ENCODE measurements at regions not wholly inside any gene's neighbourhood (a gene's known extent, or its start where the extent isn't known, plus 50 kb on each side); places are given as distances from the start of the nearest gene placed in this dataset.

DNA sequence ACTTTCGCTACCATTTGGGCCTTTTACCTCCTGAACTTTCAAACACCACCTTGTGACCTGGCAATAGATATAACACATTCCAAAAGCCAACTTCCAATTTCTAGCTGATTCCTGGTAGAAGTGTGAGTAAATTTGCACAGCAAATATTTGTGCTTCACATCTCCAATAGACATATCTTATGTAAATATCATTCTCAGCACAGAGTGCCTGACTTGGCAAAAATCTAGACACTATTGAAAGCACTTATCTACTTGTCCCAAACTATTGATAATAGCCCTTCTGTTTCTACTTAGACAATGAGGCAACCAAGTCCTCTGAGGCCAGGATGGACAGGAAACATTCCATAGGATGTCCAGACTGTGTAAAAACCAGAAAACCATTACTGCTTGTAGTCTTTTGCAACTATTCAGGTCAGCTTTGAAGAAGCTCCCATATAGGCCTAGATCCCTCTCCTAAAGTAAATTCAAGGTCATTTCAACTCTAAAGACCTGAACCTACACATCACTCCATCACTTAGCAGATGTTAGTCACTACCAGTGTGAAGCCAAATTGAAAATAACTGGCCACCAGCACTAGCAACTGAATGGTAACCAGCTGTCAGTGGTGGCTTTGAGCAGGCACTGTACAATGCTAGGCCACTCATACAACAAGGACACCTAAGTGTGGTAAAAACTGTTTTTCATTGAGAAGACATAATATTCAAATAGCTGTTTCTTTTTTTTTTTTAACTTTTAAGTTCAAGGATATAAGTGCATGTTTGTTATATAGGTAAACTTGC, 95.3 kb upstream of the RSPO3 start:
- Histone ChIP-seq H3K9me3 (ENCODE audit: control insufficient read depth, insufficient read depth, low read length) (no peaks in the 10 kb centered on the region), H3K4me3 (ENCODE audit: low read depth, low read length) (no peak overlapping the region), H3K27me3 (ENCODE audit: control insufficient read depth, insufficient read depth, low read length) (no peaks in the 10 kb centered on the region), H3K27ac (ENCODE audit: low read depth, low read length) (no peak overlapping the region)
- no peak for DNase-seq (ENCODE audit: low read depth, low spot score)
- POLR2A ChIA-PET = no interaction called here
- CTCF ChIA-PET = interaction anchor here (0.6 kb wide), 1 partner anchor 72 kb away, joined by 3 read pairs; no protein-coding TSS in a partner anchor
- TF ChIP-seq, protein P1, sequence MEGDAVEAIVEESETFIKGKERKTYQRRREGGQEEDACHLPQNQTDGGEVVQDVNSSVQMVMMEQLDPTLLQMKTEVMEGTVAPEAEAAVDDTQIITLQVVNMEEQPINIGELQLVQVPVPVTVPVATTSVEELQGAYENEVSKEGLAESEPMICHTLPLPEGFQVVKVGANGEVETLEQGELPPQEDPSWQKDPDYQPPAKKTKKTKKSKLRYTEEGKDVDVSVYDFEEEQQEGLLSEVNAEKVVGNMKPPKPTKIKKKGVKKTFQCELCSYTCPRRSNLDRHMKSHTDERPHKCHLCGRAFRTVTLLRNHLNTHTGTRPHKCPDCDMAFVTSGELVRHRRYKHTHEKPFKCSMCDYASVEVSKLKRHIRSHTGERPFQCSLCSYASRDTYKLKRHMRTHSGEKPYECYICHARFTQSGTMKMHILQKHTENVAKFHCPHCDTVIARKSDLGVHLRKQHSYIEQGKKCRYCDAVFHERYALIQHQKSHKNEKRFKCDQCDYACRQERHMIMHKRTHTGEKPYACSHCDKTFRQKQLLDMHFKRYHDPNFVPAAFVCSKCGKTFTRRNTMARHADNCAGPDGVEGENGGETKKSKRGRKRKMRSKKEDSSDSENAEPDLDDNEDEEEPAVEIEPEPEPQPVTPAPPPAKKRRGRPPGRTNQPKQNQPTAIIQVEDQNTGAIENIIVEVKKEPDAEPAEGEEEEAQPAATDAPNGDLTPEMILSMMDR (IDR thresholded peaks at IDR 0.05; ENCODE audit: low read depth, low read length) = no peak

GRCh38 chr6:127026247-127026646, 92.2 kb upstream of the RSPO3 start:
- no peaks in the 10 kb centered on the region for H3K27me3 ChIP-seq (ENCODE audit: control insufficient read depth, insufficient read depth, low read length)
- no peak for DNase-seq (ENCODE audit: low read depth, low spot score)
- no peaks in the 10 kb centered on the region for H3K9me3 ChIP-seq (ENCODE audit: control insufficient read depth, insufficient read depth, low read length)
- POLR2A ChIA-PET = no interaction called here
- TF ChIP-seq, protein P1 (IDR thresholded peaks at IDR 0.05; ENCODE audit: low read depth, low read length) = no peak
- H3K4me3 ChIP-seq (ENCODE audit: low read depth, low read length) = no peak overlapping the region
- CTCF ChIA-PET = no interaction called here
- H3K27ac ChIP-seq (ENCODE audit: low read depth, low read length) = no peak overlapping the region

- CTCF ChIA-PET = no interaction called here
- no peak overlapping the region for H3K4me3 ChIP-seq (ENCODE audit: low read depth, low read length)
- H3K27ac ChIP-seq (ENCODE audit: low read depth, low read length) = no peak overlapping the region
- POLR2A ChIA-PET = no interaction called here
- H3K27me3 ChIP-seq (ENCODE audit: control insufficient read depth, insufficient read depth, low read length) = no peaks in the 10 kb centered on the region
- no peaks in the 10 kb centered on the region for H3K9me3 ChIP-seq (ENCODE audit: control insufficient read depth, insufficient read depth, low read length)
- TF ChIP-seq, protein P1 (IDR thresholded peaks at IDR 0.05; ENCODE audit: low read depth, low read length) = no peak
- no peak for DNase-seq (ENCODE audit: low read depth, low spot score)
Observed at GRCh38 chr6:127030111-127030510, 88.4 kb upstream of the RSPO3 start.

GRCh38 chr6:127030836-127031235, 87.6 kb upstream of the RSPO3 start:
- no peaks in the 10 kb centered on the region for H3K9me3 ChIP-seq (ENCODE audit: control insufficient read depth, insufficient read depth, low read length)
- TF ChIP-seq, protein P1 (IDR thresholded peaks at IDR 0.05; ENCODE audit: low read depth, low read length) = no peak
- CTCF ChIA-PET = no interaction called here
- no peak for DNase-seq (ENCODE audit: low read depth, low spot score)
- H3K27ac ChIP-seq (ENCODE audit: low read depth, low read length) = no peak overlapping the region
- H3K4me3 ChIP-seq (ENCODE audit: low read depth, low read length) = no peak overlapping the region
- POLR2A ChIA-PET = no interaction called here
- no peaks in the 10 kb centered on the region for H3K27me3 ChIP-seq (ENCODE audit: control insufficient read depth, insufficient read depth, low read length)

- Histone ChIP-seq H3K9me3 (ENCODE audit: control insufficient read depth, insufficient read depth, low read length) (no peaks in the 10 kb centered on the region), H3K27me3 (ENCODE audit: control insufficient read depth, insufficient read depth, low read length) (no peaks in the 10 kb centered on the region), H3K27ac (ENCODE audit: low read depth, low read length) (no peak overlapping the region), H3K4me3 (ENCODE audit: low read depth, low read length) (no peak overlapping the region)
- TF ChIP-seq, protein P1 (IDR thresholded peaks at IDR 0.05; ENCODE audit: low read depth, low read length) = no peak
- CTCF ChIA-PET = no interaction called here
- DNase-seq (ENCODE audit: low read depth, low spot score) = no peak
- POLR2A ChIA-PET = no interaction called here
Observed at GRCh38 chr6:127031511-127031910, 87.0 kb upstream of the RSPO3 start.

Data from AG04450 (cell line).